ENCODE measurements at regions not wholly inside any gene's neighbourhood (a gene's known extent, or its start where the extent isn't known, plus 50 kb on each side); places are given as distances from the start of the nearest gene placed in this dataset.

DNA sequence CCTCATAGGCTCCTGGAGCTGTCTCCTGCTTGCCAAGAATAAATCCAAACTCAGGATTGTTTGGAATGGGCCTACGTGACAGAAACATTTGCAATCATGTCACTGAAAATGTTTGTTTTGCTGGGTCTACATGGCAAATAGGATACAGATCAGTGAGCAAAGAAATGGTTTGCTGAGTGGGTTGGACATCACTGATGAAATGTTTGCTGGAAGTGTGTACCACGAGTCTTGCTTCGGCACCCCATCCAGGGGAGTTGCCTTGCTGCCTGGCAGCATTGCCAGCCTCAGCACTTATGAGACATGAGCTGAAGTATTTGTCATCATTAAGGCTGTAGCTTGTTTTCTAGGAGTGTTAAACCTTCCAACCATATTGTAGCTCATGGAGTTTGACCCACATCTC lies 213.3 kb upstream of the CFAP20DC start:
- no peak for DNase-seq
- H3K4me3 ChIP-seq = no peak overlapping the region
- intact Hi-C loops (cut with DNase I) = no loop called here
- H3K4me1 ChIP-seq = no peaks in the 10 kb centered on the region
- 77 to 83% methylated on average over 3 of the region's 3 CpGs for WGBS, 2 donors
- H3K9me3 ChIP-seq = no peaks in the 10 kb centered on the region
- TF ChIP-seq POLR2A (IDR thresholded peaks at IDR 0.05) = no peak
- TF ChIP-seq POLR2AphosphoS5 (IDR thresholded peaks at IDR 0.05) = no peak
- TF ChIP-seq EP300 (IDR thresholded peaks at IDR 0.05) = no peak
- TF ChIP-seq CTCF (IDR thresholded peaks at IDR 0.05) = no peak
- no peak overlapping the region for H3K27ac ChIP-seq
- H3K27me3 ChIP-seq = no peaks in the 10 kb centered on the region
- no peaks in the 10 kb centered on the region for H3K36me3 ChIP-seq

DNA sequence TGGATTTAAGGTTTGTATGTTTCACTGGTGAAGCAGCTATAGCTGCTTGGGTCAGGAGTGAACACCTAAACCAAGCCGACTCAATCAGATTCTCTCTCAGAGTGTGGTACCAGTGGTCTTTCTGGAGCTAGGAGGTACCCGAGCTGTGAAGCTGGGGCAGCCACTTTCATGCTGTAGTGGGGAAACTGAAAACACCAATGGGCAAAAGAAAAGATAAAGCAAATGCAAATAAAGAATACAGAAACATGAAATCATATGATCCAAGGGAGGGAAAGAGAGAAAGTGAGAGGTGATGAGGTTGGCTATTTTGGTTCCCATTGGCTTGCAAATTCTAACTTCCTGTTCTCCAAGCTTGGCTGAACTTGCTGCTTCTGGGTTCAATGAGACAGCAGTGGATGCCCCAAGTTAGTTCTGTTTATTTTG lies 212.3 kb upstream of the CFAP20DC start:
- no peaks in the 10 kb centered on the region for H3K27me3 ChIP-seq
- TF ChIP-seq POLR2AphosphoS5 (IDR thresholded peaks at IDR 0.05) = no peak
- TF ChIP-seq EP300 (IDR thresholded peaks at IDR 0.05) = no peak
- no peak for TF ChIP-seq POLR2A (IDR thresholded peaks at IDR 0.05)
- no peak for TF ChIP-seq CTCF (IDR thresholded peaks at IDR 0.05)
- no peaks in the 10 kb centered on the region for H3K9me3 ChIP-seq
- no peak for DNase-seq
- WGBS, 2 donors = 49 to 78% methylated on average over 2 of the region's 2 CpGs
- intact Hi-C loops (cut with DNase I) = no loop called here
- H3K4me3 ChIP-seq = no peak overlapping the region
- no peak overlapping the region for H3K27ac ChIP-seq
- H3K36me3 ChIP-seq = no peaks in the 10 kb centered on the region
- H3K4me1 ChIP-seq = no peaks in the 10 kb centered on the region

GRCh38 chr3:59261009-59261408 lies 211.2 kb upstream of the CFAP20DC start:
- H3K4me3 ChIP-seq = no peak overlapping the region
- no peaks in the 10 kb centered on the region for H3K9me3 ChIP-seq
- DNase-seq = no peak
- H3K4me1 ChIP-seq = no peaks in the 10 kb centered on the region
- H3K27ac ChIP-seq = no peak overlapping the region
- intact Hi-C loops (cut with DNase I) = no loop called here
- no peaks in the 10 kb centered on the region for H3K27me3 ChIP-seq
- no peaks in the 10 kb centered on the region for H3K36me3 ChIP-seq
- TF ChIP-seq POLR2AphosphoS5 (IDR thresholded peaks at IDR 0.05) = no peak
- TF ChIP-seq EP300 (IDR thresholded peaks at IDR 0.05) = no peak
- TF ChIP-seq CTCF (IDR thresholded peaks at IDR 0.05) = no peak
- no peak for TF ChIP-seq POLR2A (IDR thresholded peaks at IDR 0.05)

GRCh38 chr3:59258550-59259260 lies 208.9 kb upstream of the CFAP20DC start:
- 91% methylated on average over 8 of the region's 8 CpGs for WGBS, 2 donors

More at GRCh38 chr3:59258550-59259260, 208.9 kb upstream of the CFAP20DC start:
- H3K9me3 ChIP-seq = no peaks in the 10 kb centered on the region
- H3K36me3 ChIP-seq = no peaks in the 10 kb centered on the region
- no peak for DNase-seq
- no peaks in the 10 kb centered on the region for H3K4me1 ChIP-seq
- no peak overlapping the region for H3K27ac ChIP-seq
- TF ChIP-seq POLR2AphosphoS5 (IDR thresholded peaks at IDR 0.05) (no peak), EP300 (IDR thresholded peaks at IDR 0.05) (no peak), CTCF (IDR thresholded peaks at IDR 0.05) (no peak), POLR2A (IDR thresholded peaks at IDR 0.05) (no peak)
- H3K4me3 ChIP-seq = no peak overlapping the region
- intact Hi-C loops (cut with DNase I) = no loop called here
- H3K27me3 ChIP-seq = no peaks in the 10 kb centered on the region

All from sigmoid colon (tissue), 6 donors.